ENCODE measurements at regions not wholly inside any gene's neighbourhood (a gene's known extent, or its start where the extent isn't known, plus 50 kb on each side); places are given as distances from the start of the nearest gene placed in this dataset.

- H3K4me3 ChIP-seq = no peak overlapping the region
- TF ChIP-seq POLR2A (IDR thresholded peaks at IDR 0.05) = no peak
- no peak for TF ChIP-seq CTCF (IDR thresholded peaks at IDR 0.05)
These were observed 418.9 kb downstream of the ARHGEF28 start for GRCh38 chr5:74044936-74045335.

GRCh38 chr5:74042959-74043358 lies 417.0 kb downstream of the ARHGEF28 start:
- Histone ChIP-seq H3K27me3 (no peaks in the 10 kb centered on the region), H3K36me3 (no peaks in the 10 kb centered on the region), H3K27ac (no peak overlapping the region), H3K4me3 (no peak overlapping the region), H3K9me3 (no peaks in the 10 kb centered on the region), H3K4me1 (no peaks in the 10 kb centered on the region)
- intact Hi-C loops (cut with DNase I; ENCODE audit: low total_unique reads) = no loop called here
- no peak for DNase-seq
- TF ChIP-seq POLR2A (IDR thresholded peaks at IDR 0.05) (no peak), CTCF (IDR thresholded peaks at IDR 0.05) (no peak)

More at GRCh38 chr5:74044936-74045335, 418.9 kb downstream of the ARHGEF28 start:
- H3K9me3 ChIP-seq = no peaks in the 10 kb centered on the region
- H3K4me1 ChIP-seq = no peaks in the 10 kb centered on the region
- no peak for DNase-seq
- H3K27me3 ChIP-seq = no peaks in the 10 kb centered on the region
- intact Hi-C loops (cut with DNase I; ENCODE audit: low total_unique reads) = no loop called here
- H3K36me3 ChIP-seq = no peaks in the 10 kb centered on the region
- no peak overlapping the region for H3K27ac ChIP-seq

- H3K9me3 ChIP-seq = no peaks in the 10 kb centered on the region
- intact Hi-C loops (cut with DNase I; ENCODE audit: low total_unique reads) = no loop called here
- no peak for DNase-seq
These were observed 416.6 kb downstream of the ARHGEF28 start for GRCh38 chr5:74042559-74042958.

GRCh38 chr5:74041913-74042312 lies 415.9 kb downstream of the ARHGEF28 start:
- no peak overlapping the region for H3K4me3 ChIP-seq
- H3K36me3 ChIP-seq = no peaks in the 10 kb centered on the region
- no peak overlapping the region for H3K27ac ChIP-seq
- H3K4me1 ChIP-seq = no peaks in the 10 kb centered on the region
- TF ChIP-seq POLR2A (IDR thresholded peaks at IDR 0.05) = no peak
- no peak for TF ChIP-seq CTCF (IDR thresholded peaks at IDR 0.05)
- H3K9me3 ChIP-seq = no peaks in the 10 kb centered on the region
- no peak for DNase-seq
- H3K27me3 ChIP-seq = no peaks in the 10 kb centered on the region
- intact Hi-C loops (cut with DNase I; ENCODE audit: low total_unique reads) = no loop called here

More at GRCh38 chr5:74042559-74042958, 416.6 kb downstream of the ARHGEF28 start:
- no peaks in the 10 kb centered on the region for H3K4me1 ChIP-seq
- H3K4me3 ChIP-seq = no peak overlapping the region
- H3K36me3 ChIP-seq = no peaks in the 10 kb centered on the region
- no peak for TF ChIP-seq CTCF (IDR thresholded peaks at IDR 0.05)
- no peak for TF ChIP-seq POLR2A (IDR thresholded peaks at IDR 0.05)
- H3K27ac ChIP-seq = no peak overlapping the region
- H3K27me3 ChIP-seq = no peaks in the 10 kb centered on the region

GRCh38 chr5:74040811-74041491 lies 415.0 kb downstream of the ARHGEF28 start:
- Histone ChIP-seq H3K36me3 (no peaks in the 10 kb centered on the region), H3K4me3 (no peak overlapping the region), H3K4me1 (no peaks in the 10 kb centered on the region), H3K27me3 (no peaks in the 10 kb centered on the region), H3K9me3 (no peaks in the 10 kb centered on the region), H3K27ac (no peak overlapping the region)
- intact Hi-C loops (cut with DNase I; ENCODE audit: low total_unique reads) = no loop called here
- no peak for DNase-seq
- TF ChIP-seq POLR2A (IDR thresholded peaks at IDR 0.05) (no peak), CTCF (IDR thresholded peaks at IDR 0.05) (no peak)

Measured in uterus (tissue), 3 donors.